Smooth muscle cell (in vitro differentiated cells): ENCODE measurements at regions not wholly inside any gene's neighbourhood (a gene's known extent, or its start where the extent isn't known, plus 50 kb on each side); places are given as distances from the start of the nearest gene placed in this dataset.
A peak's percentile ranks its signal among the peaks of the same experiment; 100 is the strongest.

Experiments
- DNase-seq: peaks from one replicate; lab custom pipeline; 2025; ENCODE audit not compliant: unreplicated experiment; lab: John Stamatoyannopoulos, UW
- H2AFZ ChIP-seq: fragments of 200-600 bp; sonication (generic); 2 replicates; pipeline ENCODE4 v1.6.0; 2016; ENCODE audit warnings: antibody characterized with exemption, low read depth, mild to moderate bottlenecking
- H3F3A ChIP-seq: fragments of 200-600 bp; sonication (generic); 2 replicates; pipeline ENCODE4 v1.6.0; 2017; ENCODE audit warnings: antibody characterized with exemption, low read depth
- H3K27ac ChIP-seq: fragments of 200-600 bp; sonication (generic); 2 replicates; pipeline ENCODE4 v1.5.1; 2016; ENCODE audit warnings: low read depth, mild to moderate bottlenecking
- H3K27me3 ChIP-seq: fragments of 200-600 bp; sonication (generic); 2 replicates; pipeline ENCODE4 v1.6.1; 2016; ENCODE audit warnings: low read depth, mild to moderate bottlenecking
- H3K36me3 ChIP-seq: fragments of 200-600 bp; sonication (generic); 2 replicates; pipeline ENCODE4 v1.5.1; 2016; ENCODE audit warnings: low read depth
- H3K4me1 ChIP-seq: fragments of 200-600 bp; sonication (generic); 2 replicates; pipeline ENCODE4 v1.5.1; 2016; ENCODE audit warnings: low read depth
- H3K4me2 ChIP-seq: fragments of 200-600 bp; sonication (generic); 2 replicates; pipeline ENCODE4 v1.6.0; 2016; ENCODE audit warnings: mild to moderate bottlenecking
- H3K4me3 ChIP-seq: fragments of 200-600 bp; sonication (generic); 2 replicates; pipeline ENCODE4 v1.5.1; 2016; ENCODE audit warnings: mild to moderate bottlenecking
- H3K79me2 ChIP-seq: fragments of 200-600 bp; sonication (generic); 2 replicates; pipeline ENCODE4 v1.6.0; 2016; ENCODE audit warnings: low read depth, mild to moderate bottlenecking
- H3K9ac ChIP-seq: fragments of 200-600 bp; sonication (generic); 2 replicates; pipeline ENCODE4 v1.6.0; 2016; ENCODE audit warnings: low read depth
- H3K9me3 ChIP-seq: fragments of 200-600 bp; sonication (generic); replicated peaks from 2 replicates; pipeline ENCODE4 v1.5.1; 2016; ENCODE audit warnings: low read depth
- H4K20me1 ChIP-seq: fragments of 200-600 bp; sonication (generic); 2 replicates; pipeline ENCODE4 v1.6.0; 2016; ENCODE audit warnings: low read depth
- WGBS: methylation state at CpG from one replicate; pipeline ENCODE4 v1.1.7; 2016; ENCODE audit warnings: low lambda C conversion rate; 5-methylcytosine and 5-hydroxymethylcytosine counted together
- TF ChIP-seq, protein P1 (sequence below): fragments of 200-600 bp; sonication (generic); IDR thresholded peaks from 2 replicates; pipeline ENCODE4 v1.5.1; 2017; ENCODE audit warnings: borderline replicate concordance, mild to moderate bottlenecking, antibody characterized with exemption; ENCODE audit not compliant: insufficient read depth, poor library complexity, severe bottlenecking

DNA sequence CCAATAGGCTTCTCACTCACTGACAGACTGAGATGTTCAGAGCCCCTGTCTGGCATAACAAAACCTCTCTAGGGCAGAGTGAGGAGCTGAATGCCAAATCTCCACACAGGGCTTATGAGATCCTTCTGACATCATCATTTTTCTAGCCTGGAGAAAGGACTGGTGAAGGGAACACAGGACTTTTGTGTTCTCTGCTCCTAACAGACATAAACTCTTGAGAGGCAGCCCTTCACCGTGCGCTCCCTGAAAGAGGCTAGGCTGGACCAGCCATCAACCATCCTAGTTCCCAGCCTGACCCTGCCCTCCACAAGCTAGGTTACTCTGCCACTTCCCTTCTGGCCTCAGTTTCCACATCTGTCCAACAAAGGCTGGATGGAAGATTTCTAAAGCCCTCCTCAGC lies 141.9 kb downstream of the SUCLG1 start:
- H3K9ac ChIP-seq = no peak overlapping the region
- no peak overlapping the region for H3K27ac ChIP-seq
- H3K27me3 ChIP-seq = no peaks in the 10 kb centered on the region
- TF ChIP-seq, protein P1, sequence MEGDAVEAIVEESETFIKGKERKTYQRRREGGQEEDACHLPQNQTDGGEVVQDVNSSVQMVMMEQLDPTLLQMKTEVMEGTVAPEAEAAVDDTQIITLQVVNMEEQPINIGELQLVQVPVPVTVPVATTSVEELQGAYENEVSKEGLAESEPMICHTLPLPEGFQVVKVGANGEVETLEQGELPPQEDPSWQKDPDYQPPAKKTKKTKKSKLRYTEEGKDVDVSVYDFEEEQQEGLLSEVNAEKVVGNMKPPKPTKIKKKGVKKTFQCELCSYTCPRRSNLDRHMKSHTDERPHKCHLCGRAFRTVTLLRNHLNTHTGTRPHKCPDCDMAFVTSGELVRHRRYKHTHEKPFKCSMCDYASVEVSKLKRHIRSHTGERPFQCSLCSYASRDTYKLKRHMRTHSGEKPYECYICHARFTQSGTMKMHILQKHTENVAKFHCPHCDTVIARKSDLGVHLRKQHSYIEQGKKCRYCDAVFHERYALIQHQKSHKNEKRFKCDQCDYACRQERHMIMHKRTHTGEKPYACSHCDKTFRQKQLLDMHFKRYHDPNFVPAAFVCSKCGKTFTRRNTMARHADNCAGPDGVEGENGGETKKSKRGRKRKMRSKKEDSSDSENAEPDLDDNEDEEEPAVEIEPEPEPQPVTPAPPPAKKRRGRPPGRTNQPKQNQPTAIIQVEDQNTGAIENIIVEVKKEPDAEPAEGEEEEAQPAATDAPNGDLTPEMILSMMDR = no peak
- WGBS = 89% methylated on average over 2 of the region's 2 CpGs
- no peaks in the 10 kb centered on the region for H4K20me1 ChIP-seq
- H3K4me1 ChIP-seq = no peaks in the 10 kb centered on the region
- no peak overlapping the region for H2AFZ ChIP-seq
- H3K4me2 ChIP-seq = no peak overlapping the region
- no peak overlapping the region for H3K4me3 ChIP-seq
- DNase-seq = no peak
- H3K79me2 ChIP-seq = no peaks in the 10 kb centered on the region
- no peaks in the 10 kb centered on the region for H3K36me3 ChIP-seq
- H3K9me3 ChIP-seq = no peaks in the 10 kb centered on the region
- no peaks in the 10 kb centered on the region for H3F3A ChIP-seq

DNA sequence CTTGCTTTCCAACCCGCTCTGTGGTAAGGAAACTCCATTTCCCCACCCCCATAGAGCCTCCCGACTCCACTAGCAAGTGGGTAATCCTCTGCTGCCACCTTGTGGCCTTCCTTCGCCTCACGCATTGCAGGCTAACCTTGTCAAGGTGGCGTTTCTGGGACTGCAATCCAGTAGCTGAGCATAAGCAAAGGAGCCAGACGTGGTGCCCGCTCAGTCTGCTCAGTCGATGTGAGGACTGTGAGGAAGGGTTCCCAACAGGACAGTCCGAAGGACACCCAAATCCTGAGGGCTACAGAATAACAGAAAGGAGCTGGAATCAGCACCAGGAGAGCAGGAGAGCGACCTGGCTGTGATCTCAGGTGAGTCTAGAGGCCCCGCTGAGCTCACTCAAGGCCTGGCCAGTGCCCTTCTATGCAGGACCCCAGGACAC lies 144.2 kb downstream of the SUCLG1 start:
- Histone ChIP-seq H3K36me3 (no peaks in the 10 kb centered on the region), H3K4me3 (no peak overlapping the region), H3K9ac (no peak overlapping the region), H2AFZ (no peak overlapping the region), H3K27me3 (no peaks in the 10 kb centered on the region), H3K27ac (no peak overlapping the region), H3K79me2 (no peaks in the 10 kb centered on the region), H3K9me3 (no peaks in the 10 kb centered on the region), H3K4me1 (no peaks in the 10 kb centered on the region), H4K20me1 (no peaks in the 10 kb centered on the region), H3F3A (no peaks in the 10 kb centered on the region), H3K4me2 (no peak overlapping the region)
- TF ChIP-seq, protein P1 = peak; percentile 95
- 23% methylated on average over 11 of the region's 11 CpGs for WGBS
- peak; percentile 41 for DNase-seq

DNA sequence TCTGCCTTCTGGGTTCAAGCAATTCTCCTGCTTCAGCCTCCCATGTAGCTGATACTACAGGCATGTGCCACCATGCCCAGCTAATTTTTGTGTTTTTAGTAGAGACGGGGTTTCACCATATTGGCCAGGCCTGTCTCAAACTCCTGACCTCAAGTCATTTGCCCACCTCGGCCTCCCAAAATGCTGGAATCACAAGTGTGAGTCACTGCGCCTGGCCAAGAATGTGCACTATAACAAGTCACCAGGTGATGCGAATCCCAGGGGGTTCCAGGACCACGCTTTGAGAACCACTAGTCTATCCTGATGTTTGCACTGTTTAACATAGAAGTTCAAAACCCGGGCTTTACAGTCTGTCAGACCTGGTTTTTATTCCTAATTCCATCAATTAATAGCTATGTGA lies 144.8 kb downstream of the SUCLG1 start:
- TF ChIP-seq, protein P1 = no peak
- WGBS = 97% methylated on average over 6 of the region's 6 CpGs
- no peak overlapping the region for H3K4me3 ChIP-seq

DNA sequence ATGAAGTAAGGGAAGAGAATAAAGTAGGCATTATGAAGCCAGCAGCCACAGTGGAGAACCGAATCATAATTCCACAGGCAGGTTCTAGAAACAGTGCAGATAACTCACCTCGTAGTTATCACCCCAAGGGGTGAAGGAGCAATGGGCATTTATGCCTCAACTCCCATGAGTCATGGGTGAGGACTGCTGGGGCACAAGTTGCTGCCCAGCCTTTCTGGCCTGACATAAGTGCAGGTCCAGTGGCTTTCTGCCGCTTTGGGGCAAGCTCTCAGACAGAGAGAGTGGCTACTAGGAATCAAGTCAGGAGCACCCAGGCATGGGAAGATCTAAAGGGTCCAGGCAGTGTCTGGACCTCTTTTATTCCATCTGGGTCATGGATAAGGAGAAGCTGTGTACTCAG lies 149.8 kb downstream of the SUCLG1 start:
- Histone ChIP-seq H3K4me1 (no peaks in the 10 kb centered on the region), H4K20me1 (no peaks in the 10 kb centered on the region), H3K27ac (no peak overlapping the region), H3F3A (no peaks in the 10 kb centered on the region), H3K9me3 (peaks cover 3% of the 10 kb centered on the region), H2AFZ (no peak overlapping the region), H3K79me2 (no peaks in the 10 kb centered on the region), H3K36me3 (no peaks in the 10 kb centered on the region), H3K4me3 (no peak overlapping the region), H3K9ac (no peak overlapping the region), H3K4me2 (no peak overlapping the region), H3K27me3 (no peaks in the 10 kb centered on the region)
- TF ChIP-seq, protein P1 = no peak
- no peak for DNase-seq
- WGBS = 90% methylated on average over 3 of the region's 3 CpGs

More for the DNA sequence above, 144.8 kb downstream of the SUCLG1 start:
- H3K27ac ChIP-seq = no peak overlapping the region
- no peak for DNase-seq
- no peaks in the 10 kb centered on the region for H3K36me3 ChIP-seq
- H3K9me3 ChIP-seq = no peaks in the 10 kb centered on the region
- H3K79me2 ChIP-seq = no peaks in the 10 kb centered on the region
- H3K4me1 ChIP-seq = no peaks in the 10 kb centered on the region
- H3K9ac ChIP-seq = no peak overlapping the region
- no peak overlapping the region for H3K4me2 ChIP-seq
- H3K27me3 ChIP-seq = no peaks in the 10 kb centered on the region
- H2AFZ ChIP-seq = no peak overlapping the region
- H3F3A ChIP-seq = no peaks in the 10 kb centered on the region
- H4K20me1 ChIP-seq = no peaks in the 10 kb centered on the region
